GM12878 (cell line): ENCODE measurements at regions not wholly inside any gene's neighbourhood (a gene's known extent, or its start where the extent isn't known, plus 50 kb on each side); places are given as distances from the start of the nearest gene placed in this dataset.

ENCODE experiments used
- ATAC-seq: fragments of 200-7000 bp; cut with Tn5 transposase; 3 replicates; pipeline ENCODE4 v1.9.1; 2020; ENCODE audit warnings: mild to moderate bottlenecking, moderate library complexity
- BruUV-seq: library from RNA; stranded (reverse); fragments of 400-500 nt; replicated peaks from 2 replicates; lab custom pipeline; 2021; lab: Mats Ljungman, UMichigan
- CTCF ChIA-PET: fragments of 300-600 bp; sonication (Branson Sonifier 250); formaldehyde crosslinking; extraction: SDS; loops from one replicate; lab custom pipeline; 2021; ENCODE audit warnings: inconsistent platforms; lab: Yijun Ruan, JAX
- POLR2A ChIA-PET: fragments of 350-600 bp; formaldehyde crosslinking; extraction: SDS; loops from one replicate; lab custom pipeline; 2021; ENCODE audit warnings: inconsistent platforms; lab: Charles Lee
- RAD21 ChIA-PET: fragments of 300-600 bp; sonication (Branson Sonifier 250); formaldehyde crosslinking; loops from one replicate; lab custom pipeline; 2023; ENCODE audit warnings: antibody characterized with exemption; ENCODE audit not compliant: unreplicated experiment; lab: Charles Lee
- SMC1A ChIA-PET: fragments of 300-600 bp; sonication (Branson Sonifier 250); formaldehyde crosslinking; loops from one replicate; lab custom pipeline; 2023; ENCODE audit not compliant: unreplicated experiment, uncharacterized antibody; lab: Charles Lee
- DNase-seq: peaks from one replicate; pipeline ENCODE4 v3.0.0-alpha.2; 2011; ENCODE audit warnings: low read depth, low spot score
- FAIRE-seq: peaks from 3 replicates; lab custom pipeline; 2011; peaks lifted over from hg19 to GRCh38; lab: Jason Lieb, UNC
- H2AFZ ChIP-seq: 2 replicates; pipeline ENCODE4 v1.6.0; 2011; ENCODE audit warnings: low read depth, low read length, control low read depth; ENCODE audit not compliant: control insufficient read depth
- H3K27ac ChIP-seq: 2 replicates; pipeline ENCODE4 v1.5.1; 2011; ENCODE audit warnings: control low read depth; ENCODE audit not compliant: control insufficient read depth, insufficient read depth
- H3K27me3 ChIP-seq, 2 experiments: replicated peaks in 1 of 2; 2 replicates each; pipeline versions ENCODE4 v1.6.0 to v1.6.1; 2011; ENCODE audit warnings: low read length in 1 of 2; ENCODE audit not compliant: control insufficient read depth in 2 of 2, insufficient read depth in 2 of 2
- H3K36me3 ChIP-seq, 2 experiments: 2 replicates each; pipeline ENCODE4 v1.5.1; 2011; ENCODE audit warnings: low read length in 1 of 2; ENCODE audit not compliant: control insufficient read depth in 2 of 2, insufficient read depth in 2 of 2
- H3K4me1 ChIP-seq: 2 replicates; pipeline ENCODE4 v1.6.1; 2011; ENCODE audit warnings: mild to moderate bottlenecking, low read length, moderate library complexity, mixed read lengths; ENCODE audit not compliant: control insufficient read depth, insufficient read depth
- H3K4me2 ChIP-seq: 2 replicates; pipeline ENCODE4 v1.6.0; 2011; ENCODE audit warnings: control low read depth; ENCODE audit not compliant: control insufficient read depth, insufficient read depth
- H3K4me3 ChIP-seq: fragments of 200-600 bp; sonication (generic); 2 replicates; pipeline ENCODE4 v1.5.1; 2016
- H3K79me2 ChIP-seq: 2 replicates; pipeline ENCODE4 v1.6.0; 2011; ENCODE audit warnings: low read length; ENCODE audit not compliant: control insufficient read depth, insufficient read depth
- H3K9ac ChIP-seq: 2 replicates; pipeline ENCODE4 v1.8.0; 2011; ENCODE audit warnings: low read length, control low read depth, mixed read lengths; ENCODE audit not compliant: control insufficient read depth, insufficient read depth
- H3K9me3 ChIP-seq: replicated peaks from 3 replicates; pipeline ENCODE4 v1.5.1; 2011; ENCODE audit warnings: mild to moderate bottlenecking, low read length; ENCODE audit not compliant: control insufficient read depth, insufficient read depth
- H4K20me1 ChIP-seq: 2 replicates; pipeline ENCODE4 v1.6.0; 2011; ENCODE audit not compliant: control insufficient read depth, insufficient read depth
- CREB1 ChIP-seq: IDR thresholded peaks from 2 replicates; pipeline ENCODE4 v1.6.1; 2012; ENCODE audit warnings: low read depth, mild to moderate bottlenecking, inconsistent platforms
- HCFC1 ChIP-seq: fragments of 150-350 bp; IDR thresholded peaks from 2 replicates; pipeline ENCODE4 v1.6.1; 2014; ENCODE audit warnings: low read length
- HDGF ChIP-seq: fragments of 450-650 bp; IDR thresholded peaks from 2 replicates; pipeline ENCODE4 v1.6.1; 2016; ENCODE audit warnings: antibody characterized with exemption
- KDM1A ChIP-seq: fragments of 200-600 bp; sonication (generic); IDR thresholded peaks from 2 replicates; pipeline ENCODE4 v1.6.1; 2016; ENCODE audit warnings: borderline replicate concordance
- MYB ChIP-seq: fragments of 150-350 bp; IDR thresholded peaks from 2 replicates; pipeline ENCODE4 v1.6.1; 2014; ENCODE audit warnings: mild to moderate bottlenecking, low read depth, low read length, borderline replicate concordance
- PML ChIP-seq: IDR thresholded peaks from 2 replicates; pipeline ENCODE4 v1.6.1; 2012; ENCODE audit warnings: low read length, inconsistent platforms
- RBBP5 ChIP-seq: fragments of 200-600 bp; sonication (generic); conservative IDR thresholded peaks from 2 replicates; pipeline ENCODE4 v1.6.1; 2016
- RCOR1 ChIP-seq: conservative IDR thresholded peaks from 2 replicates; pipeline ENCODE4 v1.6.1; 2012; ENCODE audit warnings: low read depth, low read length, improper control_type of control experiment
- SUPT20H ChIP-seq: IDR thresholded peaks from 2 replicates; pipeline ENCODE4 v1.6.1; 2011; ENCODE audit warnings: low read depth, mild to moderate bottlenecking, low read length, moderate library complexity, borderline replicate concordance; ENCODE audit not compliant: control insufficient read depth
- TCF12 ChIP-seq: IDR thresholded peaks from 2 replicates; pipeline ENCODE4 v1.6.1; 2011; ENCODE audit warnings: low read depth, mild to moderate bottlenecking, low read length
- WGBS: methylation state at CpG from one replicate; pipeline ENCODE4 v1.1.6; 2016; ENCODE audit warnings: low lambda C conversion rate; ENCODE audit not compliant: insufficient replicate concordance, insufficient coverage; ENCODE audit errors: missing lambda C conversion rate; 5-methylcytosine and 5-hydroxymethylcytosine counted together
- in situ Hi-C: fragments of 300-500 bp; cut with MboI; formaldehyde crosslinking; loops from 9 replicates; pipeline ENCODE4 v1.14.3; 2018; ENCODE audit warnings: mixed read lengths
- intact Hi-C: fragments of 100-400 bp; cut with micrococcal nuclease; formaldehyde crosslinking; loops from one replicate; pipeline ENCODE4 v1.14.2; 2022; ENCODE audit not compliant: unreplicated experiment
- TF ChIP-seq, protein P1 (sequence below): fragments of 450-650 bp; IDR thresholded peaks from 2 replicates; pipeline ENCODE4 v1.6.1; 2016; ENCODE audit warnings: mild to moderate bottlenecking
- TF ChIP-seq, protein P2 (sequence below): fragments of 450-650 bp; IDR thresholded peaks from 2 replicates; pipeline ENCODE4 v1.6.1; 2014; ENCODE audit warnings: mild to moderate bottlenecking
- TF ChIP-seq, protein P3 (sequence below): fragments of 450-650 bp; IDR thresholded peaks from 2 replicates; pipeline ENCODE4 v1.6.1; 2017; ENCODE audit warnings: mild to moderate bottlenecking, low read depth, inconsistent platforms; ENCODE audit not compliant: poor library complexity, severe bottlenecking
- TF ChIP-seq, protein P4 (sequence below): IDR thresholded peaks from 2 replicates; pipeline ENCODE4 v1.6.1; 2011; ENCODE audit warnings: borderline replicate concordance, low read depth, mild to moderate bottlenecking, moderate library complexity, low read length; ENCODE audit not compliant: insufficient read depth, poor library complexity, severe bottlenecking

DNA sequence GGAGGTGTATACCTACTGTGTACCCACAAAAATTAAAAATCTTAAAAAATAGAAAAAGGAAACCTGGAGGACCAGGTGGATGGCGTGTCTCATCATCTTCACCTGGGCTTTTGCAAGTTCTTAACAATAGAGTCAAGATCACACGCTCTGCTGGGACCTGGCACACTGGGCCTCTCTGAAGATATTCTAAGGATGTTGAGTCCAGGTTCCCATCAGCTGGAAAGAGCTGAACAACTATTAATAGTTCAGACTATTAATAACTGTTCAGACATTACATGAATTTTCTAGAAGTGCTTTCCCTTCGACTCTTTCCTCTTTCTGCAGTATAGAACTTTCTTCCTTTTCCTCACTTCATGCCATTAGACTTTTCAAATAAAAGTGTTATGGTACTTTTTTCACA, 320.2 kb upstream of the IL12A start:
- no peaks in the 10 kb centered on the region for H4K20me1 ChIP-seq
- in situ Hi-C loops: no loop called here
- FAIRE-seq (no peak), DNase-seq (no peak), ATAC-seq (no peak)
- 27% methylated on average over 3 of the region's 3 CpGs for WGBS
- no peaks in the 10 kb centered on the region for H3K79me2 ChIP-seq
- no peak overlapping the region for H3K27ac ChIP-seq
- TF ChIP-seq, protein P1, sequence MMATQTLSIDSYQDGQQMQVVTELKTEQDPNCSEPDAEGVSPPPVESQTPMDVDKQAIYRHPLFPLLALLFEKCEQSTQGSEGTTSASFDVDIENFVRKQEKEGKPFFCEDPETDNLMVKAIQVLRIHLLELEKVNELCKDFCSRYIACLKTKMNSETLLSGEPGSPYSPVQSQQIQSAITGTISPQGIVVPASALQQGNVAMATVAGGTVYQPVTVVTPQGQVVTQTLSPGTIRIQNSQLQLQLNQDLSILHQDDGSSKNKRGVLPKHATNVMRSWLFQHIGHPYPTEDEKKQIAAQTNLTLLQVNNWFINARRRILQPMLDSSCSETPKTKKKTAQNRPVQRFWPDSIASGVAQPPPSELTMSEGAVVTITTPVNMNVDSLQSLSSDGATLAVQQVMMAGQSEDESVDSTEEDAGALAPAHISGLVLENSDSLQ: no peak
- TF ChIP-seq KDM1A: no peak
- TF ChIP-seq CREB1: no peak
- TF ChIP-seq HCFC1: no peak
- TF ChIP-seq, protein P2, sequence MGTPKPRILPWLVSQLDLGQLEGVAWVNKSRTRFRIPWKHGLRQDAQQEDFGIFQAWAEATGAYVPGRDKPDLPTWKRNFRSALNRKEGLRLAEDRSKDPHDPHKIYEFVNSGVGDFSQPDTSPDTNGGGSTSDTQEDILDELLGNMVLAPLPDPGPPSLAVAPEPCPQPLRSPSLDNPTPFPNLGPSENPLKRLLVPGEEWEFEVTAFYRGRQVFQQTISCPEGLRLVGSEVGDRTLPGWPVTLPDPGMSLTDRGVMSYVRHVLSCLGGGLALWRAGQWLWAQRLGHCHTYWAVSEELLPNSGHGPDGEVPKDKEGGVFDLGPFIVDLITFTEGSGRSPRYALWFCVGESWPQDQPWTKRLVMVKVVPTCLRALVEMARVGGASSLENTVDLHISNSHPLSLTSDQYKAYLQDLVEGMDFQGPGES: no peak
- no peak for TF ChIP-seq TCF12
- TF ChIP-seq RBBP5: no peak
- no peak for TF ChIP-seq SUPT20H
- no peak for TF ChIP-seq PML
- TF ChIP-seq RCOR1: no peak
- no peak for TF ChIP-seq MYB
- TF ChIP-seq, protein P3, sequence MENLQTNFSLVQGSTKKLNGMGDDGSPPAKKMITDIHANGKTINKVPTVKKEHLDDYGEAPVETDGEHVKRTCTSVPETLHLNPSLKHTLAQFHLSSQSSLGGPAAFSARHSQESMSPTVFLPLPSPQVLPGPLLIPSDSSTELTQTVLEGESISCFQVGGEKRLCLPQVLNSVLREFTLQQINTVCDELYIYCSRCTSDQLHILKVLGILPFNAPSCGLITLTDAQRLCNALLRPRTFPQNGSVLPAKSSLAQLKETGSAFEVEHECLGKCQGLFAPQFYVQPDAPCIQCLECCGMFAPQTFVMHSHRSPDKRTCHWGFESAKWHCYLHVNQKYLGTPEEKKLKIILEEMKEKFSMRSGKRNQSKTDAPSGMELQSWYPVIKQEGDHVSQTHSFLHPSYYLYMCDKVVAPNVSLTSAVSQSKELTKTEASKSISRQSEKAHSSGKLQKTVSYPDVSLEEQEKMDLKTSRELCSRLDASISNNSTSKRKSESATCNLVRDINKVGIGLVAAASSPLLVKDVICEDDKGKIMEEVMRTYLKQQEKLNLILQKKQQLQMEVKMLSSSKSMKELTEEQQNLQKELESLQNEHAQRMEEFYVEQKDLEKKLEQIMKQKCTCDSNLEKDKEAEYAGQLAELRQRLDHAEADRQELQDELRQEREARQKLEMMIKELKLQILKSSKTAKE: no peak
- TF ChIP-seq, protein P4, sequence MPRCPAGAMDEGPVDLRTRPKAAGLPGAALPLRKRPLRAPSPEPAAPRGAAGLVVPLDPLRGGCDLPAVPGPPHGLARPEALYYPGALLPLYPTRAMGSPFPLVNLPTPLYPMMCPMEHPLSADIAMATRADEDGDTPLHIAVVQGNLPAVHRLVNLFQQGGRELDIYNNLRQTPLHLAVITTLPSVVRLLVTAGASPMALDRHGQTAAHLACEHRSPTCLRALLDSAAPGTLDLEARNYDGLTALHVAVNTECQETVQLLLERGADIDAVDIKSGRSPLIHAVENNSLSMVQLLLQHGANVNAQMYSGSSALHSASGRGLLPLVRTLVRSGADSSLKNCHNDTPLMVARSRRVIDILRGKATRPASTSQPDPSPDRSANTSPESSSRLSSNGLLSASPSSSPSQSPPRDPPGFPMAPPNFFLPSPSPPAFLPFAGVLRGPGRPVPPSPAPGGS: no peak
- no peak for TF ChIP-seq HDGF
- ChIA-PET CTCF (no interaction called here), RAD21 (no interaction called here), SMC1A (no interaction called here), POLR2A (no interaction called here)
- H3K36me3 ChIP-seq: no peaks in the 10 kb centered on the region
- no peaks in the 10 kb centered on the region for H3K9me3 ChIP-seq
- H3K4me1 ChIP-seq: no peaks in the 10 kb centered on the region
- H3K9ac ChIP-seq: no peak overlapping the region
- no peak overlapping the region for H2AFZ ChIP-seq
- BruUV-seq: no TSS peak
- H3K27me3 ChIP-seq: no peaks in the 10 kb centered on the region
- intact Hi-C loops: no loop called here
- H3K4me2 ChIP-seq: no peak overlapping the region
- no peak overlapping the region for H3K4me3 ChIP-seq
